GM12872 (cell line): ENCODE measurements at regions not wholly inside any gene's neighbourhood (a gene's known extent, or its start where the extent isn't known, plus 50 kb on each side); places are given as distances from the start of the nearest gene placed in this dataset.

ENCODE experiments used
- CTCF ChIP-seq: IDR thresholded peaks from 3 replicates; pipeline ENCODE4 v1.5.1; 2011; ENCODE audit warnings: low read depth, mild to moderate bottlenecking, low read length, moderate library complexity; ENCODE audit not compliant: insufficient read depth

- no peak for TF ChIP-seq CTCF
Measured at GRCh38 chr14:22513066-22513812, 75.8 kb downstream of the DAD1 start.

GRCh38 chr14:22512106-22512814, 76.8 kb downstream of the DAD1 start:
- TF ChIP-seq CTCF = no peak

- no peak for TF ChIP-seq CTCF
Measured at GRCh38 chr14:22510527-22511110, 78.4 kb downstream of the DAD1 start.

GRCh38 chr14:22509751-22510300, 79.2 kb downstream of the DAD1 start:
- TF ChIP-seq CTCF = no peak

GRCh38 chr14:22509036-22509709, 79.9 kb downstream of the DAD1 start:
- TF ChIP-seq CTCF = no peak

- TF ChIP-seq CTCF = no peak
Measured at GRCh38 chr14:22508662-22509035, 80.4 kb downstream of the DAD1 start.

GRCh38 chr14:22508150-22508457, 80.9 kb downstream of the DAD1 start:
- no peak for TF ChIP-seq CTCF
